ENCODE measurements at regions not wholly inside any gene's neighbourhood (a gene's known extent, or its start where the extent isn't known, plus 50 kb on each side); places are given as distances from the start of the nearest gene placed in this dataset.

GRCh38 chr12:93322784-93323183 lies 54.9 kb upstream of the NUDT4 start (continued):
- TF ChIP-seq FOXJ3 (CRISPR knock-in tag; IDR thresholded peaks at IDR 0.05) (no peak), ELF1 (IDR thresholded peaks at IDR 0.05) (no peak), USF2 (IDR thresholded peaks at IDR 0.05; ENCODE audit: borderline replicate concordance, low read depth, low read length) (no peak), TAF1 (IDR thresholded peaks at IDR 0.05; ENCODE audit: borderline replicate concordance, low read depth, low read length) (no peak)

DNA sequence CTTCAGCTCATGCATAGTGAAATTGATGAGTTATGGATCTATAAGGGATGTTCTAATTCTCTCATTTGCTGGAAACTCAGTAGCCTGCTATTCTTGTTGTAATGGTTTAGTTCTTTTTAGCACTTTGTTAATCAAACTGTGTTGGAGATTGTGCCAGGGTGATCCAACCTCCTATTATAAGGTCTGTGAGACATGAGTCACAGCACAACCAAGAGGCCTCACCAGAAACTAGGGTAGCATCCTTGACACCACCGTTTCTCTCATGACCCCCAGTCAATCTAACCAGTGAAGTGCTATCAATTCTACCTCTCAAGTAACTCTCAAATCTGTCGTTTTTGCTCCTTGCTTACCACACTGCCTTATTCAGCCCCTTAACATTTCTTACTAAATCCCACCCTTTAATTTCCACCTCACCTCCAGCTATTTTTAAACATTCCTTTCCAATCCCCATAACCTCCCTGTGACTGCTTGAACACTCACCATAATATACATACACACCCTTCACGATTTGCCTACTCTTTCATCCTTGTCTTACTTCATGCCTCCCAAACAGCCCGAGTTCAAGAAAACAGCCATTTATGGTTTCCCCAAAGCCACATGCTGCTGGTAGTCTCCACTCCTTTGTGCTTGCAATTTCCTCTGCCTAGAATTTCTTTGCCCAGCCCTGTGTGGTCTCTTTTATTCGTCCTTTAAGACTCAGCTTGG lies 53.9 kb upstream of the NUDT4 start:
- 79% methylated on average over 5 of the region's 5 CpGs for WGBS (ENCODE audit: low lambda C conversion rate)
- H3K4me2 ChIP-seq, result no peak overlapping the region
- no peak for DNase-seq
- ChIA-PET CTCF (no interaction called here), POLR2A (no interaction called here)
- no peak overlapping the region for H3K27ac ChIP-seq (ENCODE audit: low read depth in 2 of 2, low read length in 1 of 2)
- H3K9me2 ChIP-seq, result no peaks in the 10 kb centered on the region
- no peaks in the 10 kb centered on the region for H3K27me3 ChIP-seq (ENCODE audit: insufficient read depth)
- H3K79me2 ChIP-seq (ENCODE audit: insufficient read depth), result no peaks in the 10 kb centered on the region
- H3K9me3 ChIP-seq, result no peaks in the 10 kb centered on the region
- H3F3A ChIP-seq (replicated peaks; ENCODE audit: insufficient read depth), result no peaks in the 10 kb centered on the region
- H3K4me3 ChIP-seq (ENCODE audit: low read depth in 2 of 2, low read length in 1 of 2), result no peak overlapping the region
- peaks cover 0 to 8% of the 10 kb centered on the region in 2 experiments; a peak in 1 of 4 replicates for H3K4me1 ChIP-seq (ENCODE audit: control insufficient read depth in 1 of 2, insufficient read depth in 2 of 2, low read depth in 1 of 2, low read length in 1 of 2)
- no peak overlapping the region for H3K9ac ChIP-seq
- 0 out of 2 replicates have a peak overlapping the region, but pooled peaks have one; percentile 9 for H2AFZ ChIP-seq (ENCODE audit: low read depth)
- no peaks in the 10 kb centered on the region for H4K20me1 ChIP-seq (ENCODE audit: insufficient read depth)
- TF ChIP-seq, protein P1, sequence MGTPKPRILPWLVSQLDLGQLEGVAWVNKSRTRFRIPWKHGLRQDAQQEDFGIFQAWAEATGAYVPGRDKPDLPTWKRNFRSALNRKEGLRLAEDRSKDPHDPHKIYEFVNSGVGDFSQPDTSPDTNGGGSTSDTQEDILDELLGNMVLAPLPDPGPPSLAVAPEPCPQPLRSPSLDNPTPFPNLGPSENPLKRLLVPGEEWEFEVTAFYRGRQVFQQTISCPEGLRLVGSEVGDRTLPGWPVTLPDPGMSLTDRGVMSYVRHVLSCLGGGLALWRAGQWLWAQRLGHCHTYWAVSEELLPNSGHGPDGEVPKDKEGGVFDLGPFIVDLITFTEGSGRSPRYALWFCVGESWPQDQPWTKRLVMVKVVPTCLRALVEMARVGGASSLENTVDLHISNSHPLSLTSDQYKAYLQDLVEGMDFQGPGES (IDR thresholded peaks at IDR 0.05; ENCODE audit: low read depth, low read length), result no peak
- no peak for TF ChIP-seq TCF12 (IDR thresholded peaks at IDR 0.05)
- H3K36me3 ChIP-seq (replicated peaks in 1 of 2; ENCODE audit: control insufficient read depth in 1 of 2, insufficient read depth in 2 of 2, low read length in 1 of 2), result no peaks in the 10 kb centered on the region

GRCh38 chr12:93325855-93326254 lies 51.9 kb upstream of the NUDT4 start:
- no peak overlapping the region for H3K9ac ChIP-seq
- H3K4me2 ChIP-seq, result no peak overlapping the region
- no peak overlapping the region for H2AFZ ChIP-seq (ENCODE audit: low read depth)
- CTCF ChIA-PET, result no interaction called here
- H3K27ac ChIP-seq (ENCODE audit: low read depth in 2 of 2, low read length in 1 of 2), result no peak overlapping the region
- no peaks in the 10 kb centered on the region for H4K20me1 ChIP-seq (ENCODE audit: insufficient read depth)
- H3K9me3 ChIP-seq, result no peaks in the 10 kb centered on the region
- H3K9me2 ChIP-seq, result no peaks in the 10 kb centered on the region
- H3K4me1 ChIP-seq (ENCODE audit: control insufficient read depth in 1 of 2, insufficient read depth in 2 of 2, low read depth in 1 of 2, low read length in 1 of 2), result no peaks in the 10 kb centered on the region
- DNase-seq, result no peak
- H3K36me3 ChIP-seq (replicated peaks in 1 of 2; ENCODE audit: control insufficient read depth in 1 of 2, insufficient read depth in 2 of 2, low read length in 1 of 2), result no peaks in the 10 kb centered on the region
- no peak overlapping the region for H3K4me3 ChIP-seq (ENCODE audit: low read depth in 2 of 2, low read length in 1 of 2)
- peaks cover 5% of the 10 kb centered on the region for H3F3A ChIP-seq (replicated peaks; ENCODE audit: insufficient read depth)
- no peaks in the 10 kb centered on the region for H3K27me3 ChIP-seq (ENCODE audit: insufficient read depth)
- TF ChIP-seq JUND (IDR thresholded peaks at IDR 0.05) (0 out of 2 replicates have a peak, but pooled peaks have one; percentile 18), FOSL2 (IDR thresholded peaks at IDR 0.05; ENCODE audit: borderline replicate concordance, low read depth) (peak; percentile 40; the same call in 1 of the 2 replicates), RCOR1 (IDR thresholded peaks at IDR 0.05; ENCODE audit: low read length) (no peak), TCF12 (IDR thresholded peaks at IDR 0.05) (peak; percentile 65)
- WGBS (ENCODE audit: low lambda C conversion rate), result 73% methylated on average over 7 of the region's 7 CpGs
- POLR2A ChIA-PET, result no interaction called here
- no peaks in the 10 kb centered on the region for H3K79me2 ChIP-seq (ENCODE audit: insufficient read depth)

Small RNA genes in the stretch of these regions (small RNA-seq; reads per million reads assigned to genes)
- 0 reads per million in 7 experiments for gene RF00019
- gene RF00284, result 0 to 0.06 (median 0) reads per million in 7 experiments
- gene RPL41P5, result 0 reads per million in 7 experiments

All from SK-N-SH (cell line).